ENCODE measurements at regions not wholly inside any gene's neighbourhood (a gene's known extent, or its start where the extent isn't known, plus 50 kb on each side); places are given as distances from the start of the nearest gene placed in this dataset.
A peak's percentile ranks its signal among the peaks of the same experiment; 100 is the strongest.
"Not testable (repeated sequence)": the region's sequence is repeated elsewhere in the genome, so short reads cannot be mapped to it uniquely, and the experiment has no call there.

GRCh38 chr2:182598626-182599025 lies 117.4 kb upstream of the DNAJC10 start:
- no peak for DNase-seq

DNA sequence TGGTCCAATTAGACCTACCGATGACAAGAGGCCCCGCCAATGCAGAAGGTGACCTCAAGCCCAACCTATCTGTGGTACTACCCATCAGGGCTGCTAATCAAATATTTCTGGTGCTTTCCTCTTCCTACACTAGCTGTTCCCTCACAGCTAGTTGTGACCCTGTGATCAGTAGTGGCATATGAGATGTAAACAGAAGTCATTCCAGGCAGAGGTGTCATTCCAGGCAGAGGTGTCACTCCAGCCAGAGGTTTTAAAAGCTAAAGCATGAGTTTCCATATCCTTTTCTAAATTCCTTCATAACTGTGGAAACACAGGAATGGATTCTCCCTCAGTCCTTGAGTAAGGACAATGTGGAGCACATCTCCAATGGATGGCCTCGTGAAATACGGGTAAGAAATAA lies 110.9 kb upstream of the DNAJC10 start:
- no peak for DNase-seq

DNA sequence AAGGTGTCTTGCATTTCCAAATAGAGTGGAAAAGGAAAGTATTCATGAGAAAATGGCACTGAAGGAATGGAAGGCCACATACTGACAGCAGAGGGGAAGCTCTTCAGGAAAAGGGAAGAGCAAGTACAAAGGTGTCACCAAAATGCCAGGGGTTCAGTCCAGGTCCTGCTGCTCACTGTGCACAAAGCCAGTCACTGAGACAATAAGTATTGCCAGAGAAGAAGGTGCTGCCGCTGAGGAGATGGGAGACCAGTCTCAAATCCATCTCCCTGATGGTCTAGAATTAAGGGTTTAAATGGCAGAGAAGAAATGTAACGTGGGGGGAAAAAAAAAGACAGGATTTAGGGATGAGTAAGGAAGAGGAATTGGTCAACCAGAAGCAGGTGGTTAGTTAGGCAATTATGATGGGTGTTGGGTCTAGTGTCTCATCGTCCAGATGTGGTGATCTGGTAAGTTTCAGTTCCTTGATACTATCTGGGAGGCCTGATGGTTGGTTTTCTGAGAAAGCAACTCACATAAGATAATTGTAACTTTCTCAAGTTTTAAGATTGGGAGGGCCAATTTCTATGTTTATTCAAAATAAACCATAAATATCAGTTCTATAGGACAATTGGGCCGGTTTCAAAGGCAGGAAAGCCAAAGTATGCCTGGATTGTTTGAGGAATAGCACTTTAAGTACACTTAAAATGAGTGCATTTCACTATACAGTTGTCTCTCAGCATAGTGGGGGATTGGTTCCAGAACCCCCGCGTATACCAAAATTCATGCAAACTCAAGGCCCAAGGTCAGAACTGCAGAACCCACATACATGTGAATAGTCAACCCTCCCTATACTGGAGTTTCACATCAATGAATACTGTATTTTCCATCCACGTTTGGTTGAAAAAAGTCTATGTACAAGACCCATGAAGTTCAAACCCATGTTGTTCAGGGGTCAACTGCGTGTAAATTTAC lies 109.1 kb upstream of the DNAJC10 start:
- DNase-seq = no peak

GRCh38 chr2:182608181-182608845 lies 107.7 kb upstream of the DNAJC10 start:
- no peak for DNase-seq

- DNase-seq = not testable (repeated sequence)
These were observed 107.1 kb upstream of the DNAJC10 start for GRCh38 chr2:182609005-182609404.

- DNase-seq = no peak
These were observed 105.8 kb upstream of the DNAJC10 start for GRCh38 chr2:182610231-182610630.

DNA sequence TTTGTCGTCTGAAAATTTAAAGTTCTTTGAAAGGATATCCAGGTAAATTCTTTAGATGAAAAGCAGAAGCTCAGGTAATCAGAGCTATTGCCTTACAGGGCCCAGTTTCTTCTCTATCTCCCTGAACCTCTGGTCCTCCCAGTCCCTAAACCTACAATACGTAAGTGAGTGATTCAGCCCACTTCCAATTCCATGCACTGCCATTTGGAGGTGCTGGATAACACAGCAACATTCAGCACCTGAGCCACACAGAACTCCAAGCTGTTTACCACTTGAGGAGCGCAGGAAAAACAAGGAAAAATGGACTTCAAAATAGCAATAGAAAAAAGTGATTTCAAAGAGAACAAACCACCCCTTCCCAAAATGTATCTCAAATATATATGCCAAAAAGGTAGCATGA lies 105.0 kb upstream of the DNAJC10 start:
- DNase-seq = no peak

DNA sequence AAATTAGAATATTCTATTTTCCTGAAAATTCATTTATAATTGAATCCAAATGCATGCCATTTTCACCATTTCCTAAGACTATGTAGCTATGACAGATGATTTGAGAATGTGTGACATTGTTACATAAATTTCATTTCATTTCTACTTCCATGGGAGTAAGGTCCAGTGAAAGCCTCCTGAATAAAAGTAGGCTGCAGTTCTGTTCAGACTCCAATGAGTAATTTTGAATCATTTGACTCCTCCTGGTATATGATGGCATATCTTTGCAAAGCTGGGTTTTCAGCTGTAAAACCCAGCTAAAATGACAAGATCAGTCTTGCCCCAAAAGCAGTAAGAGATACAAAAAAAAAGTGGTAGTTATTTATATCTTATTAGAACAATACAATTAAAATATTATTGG lies 101.0 kb upstream of the DNAJC10 start:
- DNase-seq = no peak

GRCh38 chr2:182616471-182617393 lies 99.3 kb upstream of the DNAJC10 start:
- DNase-seq = no peak

GRCh38 chr2:182618672-182619079 lies 97.4 kb upstream of the DNAJC10 start:
- DNase-seq = no peak

DNA sequence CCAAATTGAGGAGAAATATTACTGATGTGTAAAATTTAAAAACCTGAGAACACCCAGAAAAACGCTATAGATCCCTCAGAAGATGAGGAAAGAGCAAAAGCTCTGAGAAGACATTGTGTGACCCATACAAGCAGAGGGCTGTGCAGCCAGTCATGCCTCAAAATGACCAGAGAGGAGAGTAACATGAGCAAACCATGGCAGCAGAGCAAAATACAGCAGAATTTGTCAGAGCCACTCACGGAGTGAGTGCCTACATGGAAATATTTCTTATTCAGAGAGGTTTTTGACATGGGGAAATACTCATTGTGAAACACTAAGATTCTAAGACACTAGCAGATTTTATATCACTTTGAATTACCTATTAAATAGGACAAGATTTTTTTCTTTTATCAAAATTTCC lies 96.8 kb upstream of the DNAJC10 start:
- DNase-seq = no peak

- DNase-seq = no peak
These were observed 94.9 kb upstream of the DNAJC10 start for GRCh38 chr2:182621191-182621590.

- no peak for DNase-seq
These were observed 94.2 kb upstream of the DNAJC10 start for GRCh38 chr2:182621810-182622209.

GRCh38 chr2:182622231-182622630 lies 93.8 kb upstream of the DNAJC10 start:
- no peak for DNase-seq

GRCh38 chr2:182625814-182626213 lies 90.2 kb upstream of the DNAJC10 start:
- DNase-seq = no peak

- DNase-seq = peak in 1 of 2 experiments; percentile 20
These were observed 87.1 kb upstream of the DNAJC10 start for GRCh38 chr2:182628916-182629315.

DNA sequence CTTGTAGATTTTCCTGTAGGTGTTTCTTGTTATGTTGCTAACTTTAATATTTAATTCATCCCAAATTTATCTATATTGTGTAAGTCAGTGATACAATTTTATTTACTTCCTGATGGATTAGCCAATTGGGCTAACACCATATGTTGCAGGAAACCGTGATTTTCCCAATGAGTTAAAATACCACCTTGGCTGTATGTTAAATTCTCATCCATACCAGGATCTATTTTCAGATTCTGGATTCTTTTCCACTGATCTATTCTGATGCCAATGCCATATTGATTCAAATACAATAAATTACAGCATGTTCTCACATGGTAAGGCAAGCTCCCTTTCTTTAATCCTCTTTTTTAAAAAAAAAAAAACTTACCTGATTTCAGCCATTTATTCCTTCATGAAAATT lies 85.8 kb upstream of the DNAJC10 start:
- DNase-seq = no peak

DNA sequence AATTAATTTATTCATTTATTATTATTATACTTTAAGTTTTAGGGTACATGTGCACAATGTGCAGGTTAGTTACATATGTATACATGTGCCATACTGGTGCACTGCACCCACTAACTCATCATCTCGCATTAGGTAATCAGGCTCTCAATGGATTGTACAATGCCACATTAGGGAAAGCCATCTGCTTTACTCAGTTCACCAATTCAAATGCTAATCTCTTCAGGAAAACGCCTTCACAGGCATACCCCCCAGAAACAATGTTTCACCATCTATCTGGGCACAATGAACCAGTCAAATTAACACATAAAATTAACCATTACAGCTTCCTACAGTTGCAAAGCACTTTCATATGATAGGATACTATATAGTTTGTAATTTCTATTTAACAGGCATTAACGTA lies 84.8 kb upstream of the DNAJC10 start:
- peak in 1 of 2 experiments; percentile 36 for DNase-seq

GRCh38 chr2:182634386-182634785 lies 81.7 kb upstream of the DNAJC10 start:
- no peak for DNase-seq

GRCh38 chr2:182636699-182637098 lies 79.4 kb upstream of the DNAJC10 start:
- DNase-seq = no peak

- DNase-seq = no peak
These were observed 77.4 kb upstream of the DNAJC10 start for GRCh38 chr2:182638667-182639066.

- DNase-seq = no peak
These were observed 76.1 kb upstream of the DNAJC10 start for GRCh38 chr2:182639971-182640370.

- DNase-seq = peak; percentile 28 to 78
These were observed 73.7 kb upstream of the DNAJC10 start for GRCh38 chr2:182642328-182642727.
